Fibroblast of lung (primary cell): ENCODE measurements at regions not wholly inside any gene's neighbourhood (a gene's known extent, or its start where the extent isn't known, plus 50 kb on each side); places are given as distances from the start of the nearest gene placed in this dataset.

Experiments used
- DNase-seq, 2 donors: peaks; one replicate each; pipeline versions ENCODE4 v3.0.0 to v3.0.0-alpha.2; 2010; ENCODE audit warnings: low read depth in 2 of 2
- H2AFZ ChIP-seq: 2 replicates; pipeline ENCODE4 v1.5.1; 2012; ENCODE audit warnings: low read length, control low read depth, inconsistent platforms
- H3K27ac ChIP-seq: 2 replicates; pipeline ENCODE4 v1.5.1; 2011; ENCODE audit warnings: low read length, control low read depth; ENCODE audit not compliant: insufficient read depth
- H3K27me3 ChIP-seq: 2 replicates; pipeline ENCODE4 v1.5.1; 2011; ENCODE audit warnings: mild to moderate bottlenecking, low read length; ENCODE audit not compliant: control insufficient read depth, insufficient read depth
- H3K36me3 ChIP-seq: 2 replicates; pipeline ENCODE4 v1.5.1; 2011; ENCODE audit warnings: low read length; ENCODE audit not compliant: control insufficient read depth, insufficient read depth
- H3K4me1 ChIP-seq: 2 replicates; pipeline ENCODE4 v1.5.1; 2011; ENCODE audit warnings: low read length; ENCODE audit not compliant: control insufficient read depth, insufficient read depth; ENCODE audit errors: extremely low read depth
- H3K4me2 ChIP-seq: 2 replicates; pipeline ENCODE4 v1.5.1; 2011; ENCODE audit warnings: low read length, control low read depth; ENCODE audit not compliant: insufficient read depth; ENCODE audit errors: extremely low read depth
- H3K4me3 ChIP-seq, 4 experiments: fragments of 200-600 bp in 1 of 4; sonication (generic) in 1 of 4; replicated peaks in 1 of 4; 2 replicates each; pipeline ENCODE4 v1.5.1; 2011 to 2016; ENCODE audit warnings: low read length in 4 of 4, low read depth in 3 of 4, mild to moderate bottlenecking in 3 of 4, control low read depth in 2 of 4, inconsistent platforms in 1 of 4, mixed read lengths in 1 of 4; ENCODE audit not compliant: insufficient read depth in 1 of 4; ENCODE audit errors: control extremely low read depth in 1 of 4
- H3K79me2 ChIP-seq: 2 replicates; pipeline ENCODE4 v1.5.1; 2012; ENCODE audit warnings: mild to moderate bottlenecking, low read length, inconsistent platforms; ENCODE audit not compliant: control insufficient read depth, insufficient read depth
- H3K9ac ChIP-seq: 2 replicates; pipeline ENCODE4 v1.5.1; 2011; ENCODE audit warnings: mild to moderate bottlenecking, low read length, control low read depth; ENCODE audit not compliant: insufficient read depth
- H3K9me3 ChIP-seq: 2 replicates; pipeline ENCODE4 v1.5.1; 2012; ENCODE audit warnings: low read depth, low read length; ENCODE audit not compliant: control insufficient read depth, insufficient read depth
- H4K20me1 ChIP-seq: 2 replicates; pipeline ENCODE4 v1.5.1; 2011; ENCODE audit warnings: low read length; ENCODE audit not compliant: control insufficient read depth, insufficient read depth; ENCODE audit errors: extremely low read depth
- EZH2 ChIP-seq: IDR thresholded peaks from 2 replicates; pipeline ENCODE4 v1.5.1; 2012; ENCODE audit warnings: low read length, control low read depth, mild to moderate bottlenecking; ENCODE audit errors: missing control alignments
- TF ChIP-seq, protein P1 (sequence below), 2 donors: IDR thresholded peaks in 1 of 2; conservative IDR thresholded peaks in 1 of 2; 1 replicate in 1 of 2; 2 replicates in 1 of 2; pipeline ENCODE4 v1.5.1; 2011 to 2012; ENCODE audit warnings: low read length in 2 of 2, control low read depth in 1 of 2, inconsistent platforms in 1 of 2, low read depth in 1 of 2, mild to moderate bottlenecking in 1 of 2

GRCh38 chr1:113021430-113022085 is 51.4 kb upstream of the LRIG2 start:
- Histone ChIP-seq H3K9me3 (no peaks in the 10 kb centered on the region), H3K4me2 (no peak overlapping the region), H4K20me1 (no peaks in the 10 kb centered on the region), H3K9ac (no peak overlapping the region), H3K4me1 (no peaks in the 10 kb centered on the region), H3K36me3 (no peaks in the 10 kb centered on the region), H2AFZ (no peak overlapping the region), H3K27ac (no peak overlapping the region), H3K4me3 (no peak overlapping the region), H3K79me2 (no peaks in the 10 kb centered on the region), H3K27me3 (no peaks in the 10 kb centered on the region)
- DNase-seq: peak in 1 of 2 donors; percentile 42
- TF ChIP-seq EZH2: no peak
- TF ChIP-seq, protein P1, sequence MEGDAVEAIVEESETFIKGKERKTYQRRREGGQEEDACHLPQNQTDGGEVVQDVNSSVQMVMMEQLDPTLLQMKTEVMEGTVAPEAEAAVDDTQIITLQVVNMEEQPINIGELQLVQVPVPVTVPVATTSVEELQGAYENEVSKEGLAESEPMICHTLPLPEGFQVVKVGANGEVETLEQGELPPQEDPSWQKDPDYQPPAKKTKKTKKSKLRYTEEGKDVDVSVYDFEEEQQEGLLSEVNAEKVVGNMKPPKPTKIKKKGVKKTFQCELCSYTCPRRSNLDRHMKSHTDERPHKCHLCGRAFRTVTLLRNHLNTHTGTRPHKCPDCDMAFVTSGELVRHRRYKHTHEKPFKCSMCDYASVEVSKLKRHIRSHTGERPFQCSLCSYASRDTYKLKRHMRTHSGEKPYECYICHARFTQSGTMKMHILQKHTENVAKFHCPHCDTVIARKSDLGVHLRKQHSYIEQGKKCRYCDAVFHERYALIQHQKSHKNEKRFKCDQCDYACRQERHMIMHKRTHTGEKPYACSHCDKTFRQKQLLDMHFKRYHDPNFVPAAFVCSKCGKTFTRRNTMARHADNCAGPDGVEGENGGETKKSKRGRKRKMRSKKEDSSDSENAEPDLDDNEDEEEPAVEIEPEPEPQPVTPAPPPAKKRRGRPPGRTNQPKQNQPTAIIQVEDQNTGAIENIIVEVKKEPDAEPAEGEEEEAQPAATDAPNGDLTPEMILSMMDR (conservative IDR thresholded peaks at IDR 0.05 in 1 of 2, IDR thresholded peaks at IDR 0.05 in 1 of 2; ENCODE audit: low read depth in 1 of 2, low read length in 2 of 2): no peak
